Astrocyte (in vitro differentiated cells and primary cell): ENCODE measurements at regions not wholly inside any gene's neighbourhood (a gene's known extent, or its start where the extent isn't known, plus 50 kb on each side); places are given as distances from the start of the nearest gene placed in this dataset.
A peak's percentile ranks its signal among the peaks of the same experiment; 100 is the strongest.

ENCODE experiments used
- DNase-seq: peaks from one replicate; pipeline ENCODE4 v3.0.0-alpha.2; 2010; ENCODE audit warnings: low read depth
- FAIRE-seq: peaks from 2 replicates; lab custom pipeline; 2011; peaks lifted over from hg19 to GRCh38; lab: Jason Lieb, UNC
- H2AFZ ChIP-seq: 2 replicates; pipeline ENCODE4 v1.6.0; 2012; ENCODE audit warnings: low read depth, low read length, inconsistent platforms
- H3K27ac ChIP-seq: 2 replicates; pipeline ENCODE4 v1.5.1; 2011; ENCODE audit warnings: low read depth, low read length, inconsistent platforms
- H3K27me3 ChIP-seq: 2 replicates; pipeline ENCODE4 v1.6.0; 2011; ENCODE audit warnings: low read length, inconsistent platforms; ENCODE audit not compliant: insufficient read depth
- H3K36me3 ChIP-seq: 2 replicates; pipeline ENCODE4 v1.5.1; 2011; ENCODE audit warnings: low read length, inconsistent platforms; ENCODE audit not compliant: insufficient read depth
- H3K4me1 ChIP-seq: 2 replicates; pipeline ENCODE4 v1.5.1; 2011; ENCODE audit warnings: low read length, inconsistent platforms; ENCODE audit not compliant: insufficient read depth
- H3K4me2 ChIP-seq: 2 replicates; pipeline ENCODE4 v1.6.0; 2012; ENCODE audit warnings: low read length, inconsistent platforms
- H3K4me3 ChIP-seq: 2 replicates; pipeline ENCODE4 v1.5.1; 2011; ENCODE audit warnings: low read depth, mild to moderate bottlenecking, low read length, inconsistent platforms; ENCODE audit not compliant: insufficient read depth
- H3K79me2 ChIP-seq: 2 replicates; pipeline ENCODE4 v1.6.0; 2012; ENCODE audit warnings: mild to moderate bottlenecking, low read length, inconsistent platforms; ENCODE audit not compliant: insufficient read depth
- H3K9ac ChIP-seq: 2 replicates; pipeline ENCODE4 v1.6.0; 2012; ENCODE audit warnings: mild to moderate bottlenecking, low read length, inconsistent platforms
- H3K9me3 ChIP-seq: 2 replicates; pipeline ENCODE4 v1.5.1; 2012; ENCODE audit warnings: low read depth, mild to moderate bottlenecking, low read length, inconsistent platforms; ENCODE audit not compliant: insufficient read depth
- H4K20me1 ChIP-seq: 2 replicates; pipeline ENCODE4 v1.6.0; 2012; ENCODE audit warnings: low read length, inconsistent platforms; ENCODE audit not compliant: insufficient read depth
- H3K27ac Mint-ChIP-seq: one replicate; pipeline ENCODE4 v1.8.0; 2021; ENCODE audit warnings: mild to moderate bottlenecking, mixed read lengths; ENCODE audit not compliant: unreplicated experiment
- H3K27me3 Mint-ChIP-seq: one replicate; pipeline ENCODE4 v1.8.0; 2021; ENCODE audit warnings: low read depth, mixed read lengths; ENCODE audit not compliant: unreplicated experiment
- H3K36me3 Mint-ChIP-seq: one replicate; pipeline ENCODE4 v1.8.0; 2021; ENCODE audit warnings: low read depth, mixed read lengths; ENCODE audit not compliant: unreplicated experiment
- H3K4me1 Mint-ChIP-seq: one replicate; pipeline ENCODE4 v1.8.0; 2021; ENCODE audit warnings: low read depth, mixed read lengths; ENCODE audit not compliant: unreplicated experiment
- H3K4me3 Mint-ChIP-seq: one replicate; pipeline ENCODE4 v1.8.0; 2021; ENCODE audit warnings: mild to moderate bottlenecking, moderate library complexity, mixed read lengths; ENCODE audit not compliant: unreplicated experiment
- H3K9me3 Mint-ChIP-seq: one replicate; pipeline ENCODE4 v1.8.0; 2021; ENCODE audit warnings: mild to moderate bottlenecking, mixed read lengths; ENCODE audit not compliant: unreplicated experiment
- CTCF ChIP-seq: IDR thresholded peaks from 2 replicates; pipeline ENCODE4 v1.5.1; 2011; ENCODE audit warnings: low read depth, mild to moderate bottlenecking, inconsistent platforms, low read length, moderate library complexity; ENCODE audit not compliant: insufficient read depth
- EZH2 ChIP-seq: IDR thresholded peaks from 2 replicates; pipeline ENCODE4 v1.6.1; 2012; ENCODE audit warnings: mild to moderate bottlenecking, low read length, inconsistent platforms; ENCODE audit not compliant: insufficient read depth

- H3K27ac Mint-ChIP-seq = peak overlapping the region; percentile 41
- peaks cover 16% of the 10 kb centered on the region for H3K27me3 Mint-ChIP-seq
- Histone ChIP-seq H3K9me3 (no peaks in the 10 kb centered on the region), H3K27me3 (no peaks in the 10 kb centered on the region), H4K20me1 (no peaks in the 10 kb centered on the region), H2AFZ (no peak overlapping the region), H3K9ac (no peak overlapping the region), H3K36me3 (no peaks in the 10 kb centered on the region), H3K4me1 (peaks cover 16% of the 10 kb centered on the region), H3K4me2 (peak overlapping the region; percentile 58), H3K4me3 (no peak overlapping the region), H3K27ac (no peak overlapping the region), H3K79me2 (no peaks in the 10 kb centered on the region)
- H3K4me3 Mint-ChIP-seq = no peak overlapping the region
- FAIRE-seq (no peak), DNase-seq (peak; percentile 41)
- TF ChIP-seq CTCF = no peak
- TF ChIP-seq EZH2 = no peak
- H3K4me1 Mint-ChIP-seq = peaks cover 21% of the 10 kb centered on the region
- H3K36me3 Mint-ChIP-seq = no peaks in the 10 kb centered on the region
- H3K9me3 Mint-ChIP-seq = no peaks in the 10 kb centered on the region
These were observed 110.2 kb upstream of the CST7 start for GRCh38 chr20:24838546-24839535.

DNA sequence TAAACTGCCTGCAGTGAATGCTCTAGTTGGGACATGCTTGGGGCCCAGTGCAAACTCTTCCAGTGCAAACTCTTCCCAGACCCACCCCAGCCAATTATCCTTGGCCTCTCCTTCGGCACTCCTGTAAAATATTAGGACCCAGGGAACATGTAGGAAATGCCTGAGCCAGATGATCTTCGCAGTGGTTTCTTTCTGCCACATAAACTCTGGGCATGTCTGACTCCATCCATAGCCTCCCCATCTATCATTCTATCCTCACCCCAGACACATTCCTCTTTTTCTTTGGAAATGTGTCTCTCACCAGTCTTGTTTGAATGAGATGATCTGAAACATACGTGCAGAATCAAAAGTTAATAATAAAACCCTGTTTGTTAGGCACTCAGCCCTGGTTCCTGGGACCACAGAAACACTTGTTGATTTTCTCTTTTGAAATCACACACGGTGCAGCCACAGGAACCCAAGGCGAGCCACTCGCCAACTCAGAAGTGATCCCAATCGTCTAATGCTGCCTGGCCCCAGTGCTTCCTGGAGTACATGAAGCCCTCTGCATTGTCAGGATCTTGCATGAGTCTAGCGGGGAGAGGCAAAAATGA is 108.9 kb upstream of the CST7 start:
- Histone ChIP-seq H3K27ac (no peak overlapping the region), H2AFZ (no peak overlapping the region), H3K36me3 (no peaks in the 10 kb centered on the region), H3K9me3 (no peaks in the 10 kb centered on the region), H3K27me3 (no peaks in the 10 kb centered on the region), H3K4me3 (no peak overlapping the region), H3K4me2 (no peak overlapping the region), H3K9ac (no peak overlapping the region), H3K4me1 (peaks cover 16% of the 10 kb centered on the region), H4K20me1 (no peaks in the 10 kb centered on the region), H3K79me2 (no peaks in the 10 kb centered on the region)
- TF ChIP-seq EZH2 = no peak
- no peak for TF ChIP-seq CTCF
- Mint-ChIP-seq H3K9me3 (no peaks in the 10 kb centered on the region), H3K27ac (no peak overlapping the region), H3K36me3 (no peaks in the 10 kb centered on the region), H3K4me1 (peaks cover 21% of the 10 kb centered on the region), H3K4me3 (no peak overlapping the region), H3K27me3 (peaks cover 8% of the 10 kb centered on the region)
- FAIRE-seq (no peak), DNase-seq (no peak)
